ENCODE measurements at regions not wholly inside any gene's neighbourhood (a gene's known extent, or its start where the extent isn't known, plus 50 kb on each side); places are given as distances from the start of the nearest gene placed in this dataset.

DNA sequence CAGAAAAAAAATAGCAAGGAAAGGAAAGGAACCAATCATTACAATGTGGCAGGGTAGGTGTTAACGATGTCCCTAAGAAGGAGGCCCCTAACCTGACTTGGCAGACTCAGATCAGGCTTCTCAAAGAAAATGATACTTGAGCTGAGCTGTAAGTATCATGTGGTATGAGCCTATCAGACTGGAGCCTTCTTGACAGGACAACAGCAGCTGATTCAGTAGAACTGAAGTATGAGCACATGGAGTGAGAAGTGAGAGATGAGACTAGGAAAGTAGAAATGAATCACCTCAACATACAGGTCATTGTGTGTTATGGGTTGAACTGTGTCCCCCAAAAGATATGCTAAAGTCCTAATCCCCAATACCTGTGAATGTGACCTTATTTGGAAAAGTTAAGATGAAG, 66.3 kb downstream of the MTERF1 start:
- no peak overlapping the region for H3K4me3 ChIP-seq
- H3K27ac ChIP-seq = no peak overlapping the region
- WGBS, 2 donors (ENCODE audit: low coverage in 1 of 2) = 58 to 100% methylated on average over 1 of the region's 1 CpG
- no peak for ATAC-seq
- no peaks in the 10 kb centered on the region for H3K4me1 ChIP-seq
- no peak for TF ChIP-seq POLR2A (IDR thresholded peaks at IDR 0.05)
- TF ChIP-seq POLR2AphosphoS5 (IDR thresholded peaks at IDR 0.05) = no peak
- no peak for TF ChIP-seq EP300 (IDR thresholded peaks at IDR 0.05)
- H3K9me3 ChIP-seq = no peaks in the 10 kb centered on the region
- H3K36me3 ChIP-seq = no peaks in the 10 kb centered on the region
- no peaks in the 10 kb centered on the region for H3K27me3 ChIP-seq

Data from gastroesophageal sphincter (tissue), 4 donors.